ENCODE measurements at regions not wholly inside any gene's neighbourhood (a gene's known extent, or its start where the extent isn't known, plus 50 kb on each side); places are given as distances from the start of the nearest gene placed in this dataset.
"Not testable (repeated sequence)": the region's sequence is repeated elsewhere in the genome, so short reads cannot be mapped to it uniquely, and the experiment has no call there.

- no peak for ATAC-seq
- TF ChIP-seq POLR2A (IDR thresholded peaks at IDR 0.05) (no peak), CTCF (IDR thresholded peaks at IDR 0.05 in 4 of 5, conservative IDR thresholded peaks at IDR 0.05 in 1 of 5) (no peak)
- in situ Hi-C loops (cut with MboI; ENCODE audit: low sequenced_read_pairs in 4 of 4) (no loop called here), intact Hi-C loops (cut with DNase I; ENCODE audit: low total_unique reads) (no loop called here)
- H3K27me3 ChIP-seq: no peaks in the 10 kb centered on the region
- no peak for DNase-seq
- no peaks in the 10 kb centered on the region for H3K36me3 ChIP-seq
- no peak overlapping the region for H3K4me3 ChIP-seq
- H3K4me1 ChIP-seq: no peaks in the 10 kb centered on the region
- no peaks in the 10 kb centered on the region for H3K9me3 ChIP-seq
- H3K27ac ChIP-seq: no peak overlapping the region
Observed at GRCh38 chr18:67385455-67385854, 131.1 kb downstream of the DSEL start.

GRCh38 chr18:67384057-67384456 is 132.5 kb downstream of the DSEL start:
- intact Hi-C loops (cut with DNase I; ENCODE audit: low total_unique reads); H3K36me3 ChIP-seq; H3K4me1 ChIP-seq; H3K27me3 ChIP-seq; H3K9me3 ChIP-seq; ATAC-seq; H3K4me3 ChIP-seq; H3K27ac ChIP-seq; in situ Hi-C loops (cut with MboI; ENCODE audit: low sequenced_read_pairs in 4 of 4); DNase-seq: not testable (repeated sequence)

- DNase-seq (no peak), ATAC-seq (no peak)
- no peak for TF ChIP-seq CTCF (IDR thresholded peaks at IDR 0.05 in 4 of 5, conservative IDR thresholded peaks at IDR 0.05 in 1 of 5)
- TF ChIP-seq POLR2A (IDR thresholded peaks at IDR 0.05): no peak
- intact Hi-C loops (cut with DNase I; ENCODE audit: low total_unique reads) (no loop called here), in situ Hi-C loops (cut with MboI; ENCODE audit: low sequenced_read_pairs in 4 of 4) (no loop called here)
- H3K27me3 ChIP-seq: no peaks in the 10 kb centered on the region
- no peaks in the 10 kb centered on the region for H3K9me3 ChIP-seq
- H3K4me3 ChIP-seq: no peak overlapping the region
- H3K4me1 ChIP-seq: no peaks in the 10 kb centered on the region
- no peaks in the 10 kb centered on the region for H3K36me3 ChIP-seq
- no peak overlapping the region for H3K27ac ChIP-seq
Observed at GRCh38 chr18:67381608-67382150, 134.8 kb downstream of the DSEL start.

- Histone ChIP-seq H3K9me3 (no peaks in the 10 kb centered on the region), H3K4me3 (no peak overlapping the region), H3K36me3 (no peaks in the 10 kb centered on the region), H3K4me1 (no peaks in the 10 kb centered on the region), H3K27ac (no peak overlapping the region), H3K27me3 (no peaks in the 10 kb centered on the region)
- ATAC-seq: no peak
- intact Hi-C loops (cut with DNase I; ENCODE audit: low total_unique reads) (no loop called here), in situ Hi-C loops (cut with MboI; ENCODE audit: low sequenced_read_pairs in 4 of 4) (no loop called here)
- no peak for TF ChIP-seq CTCF (IDR thresholded peaks at IDR 0.05 in 4 of 5, conservative IDR thresholded peaks at IDR 0.05 in 1 of 5)
- no peak for TF ChIP-seq POLR2A (IDR thresholded peaks at IDR 0.05)
- DNase-seq: no peak
Observed at GRCh38 chr18:67380867-67381266, 135.7 kb downstream of the DSEL start.

DNA sequence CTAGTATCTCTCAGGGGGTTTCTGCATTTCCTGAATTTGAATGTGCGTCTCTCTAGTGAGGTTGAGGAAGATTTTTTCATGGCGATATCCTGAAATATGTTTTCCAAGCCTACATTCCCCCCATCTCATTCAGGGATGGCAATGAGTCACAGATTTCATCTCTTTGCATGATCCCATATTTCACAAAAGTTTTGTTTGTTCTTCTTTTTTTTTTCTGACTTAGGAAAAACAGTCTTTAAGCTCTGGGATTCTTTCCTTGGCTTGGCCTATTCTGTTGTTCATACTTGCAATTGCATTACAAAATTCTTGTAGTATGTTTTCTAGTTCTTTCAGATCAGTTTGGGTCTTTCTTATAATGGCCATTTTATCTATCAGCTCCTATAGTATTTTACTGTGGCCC is 136.5 kb downstream of the DSEL start:
- Histone ChIP-seq H3K9me3 (no peaks in the 10 kb centered on the region), H3K4me1 (no peaks in the 10 kb centered on the region), H3K4me3 (no peak overlapping the region), H3K36me3 (no peaks in the 10 kb centered on the region), H3K27me3 (no peaks in the 10 kb centered on the region), H3K27ac (no peak overlapping the region)
- ATAC-seq (no peak), DNase-seq (no peak)
- in situ Hi-C loops (cut with MboI; ENCODE audit: low sequenced_read_pairs in 4 of 4) (no loop called here), intact Hi-C loops (cut with DNase I; ENCODE audit: low total_unique reads) (no loop called here)
- TF ChIP-seq CTCF (IDR thresholded peaks at IDR 0.05 in 4 of 5, conservative IDR thresholded peaks at IDR 0.05 in 1 of 5): no peak
- TF ChIP-seq POLR2A (IDR thresholded peaks at IDR 0.05): no peak

All from gastrocnemius medialis (tissue), 4 donors.